Prostate gland (tissue), 2 donors: ENCODE measurements at regions not wholly inside any gene's neighbourhood (a gene's known extent, or its start where the extent isn't known, plus 50 kb on each side); places are given as distances from the start of the nearest gene placed in this dataset.

Experiments
- DNase-seq: peaks from one replicate; pipeline ENCODE4 v3.0.0-alpha.2; 2019; ENCODE audit warnings: low spot score
- H3K27ac ChIP-seq, 2 donors: fragments of 200-600 bp; sonication (generic); 2 replicates each; pipeline ENCODE4 v1.5.1; 2017 to 2019
- H3K27me3 ChIP-seq: fragments of 200-600 bp; sonication (generic); replicated peaks from 2 replicates; pipeline ENCODE4 v1.5.1; 2019; ENCODE audit not compliant: insufficient read depth
- H3K36me3 ChIP-seq, 2 donors: fragments of 200-600 bp; sonication (generic); 1 replicate in 1 of 2; 2 replicates in 1 of 2; pipeline versions ENCODE4 v1.5.1 to v1.8.1; 2017 to 2019
- H3K4me1 ChIP-seq: fragments of 200-600 bp; sonication (generic); replicated peaks from 2 replicates; pipeline ENCODE4 v1.5.1; 2019
- H3K4me3 ChIP-seq, 2 donors: fragments of 200-600 bp; sonication (generic); 2 replicates each; pipeline ENCODE4 v1.5.1; 2017 to 2019
- H3K9me3 ChIP-seq: fragments of 200-600 bp; sonication (generic); 2 replicates; pipeline ENCODE4 v1.5.1; 2017
- CTCF ChIP-seq, 4 experiments: fragments of 200-600 bp in 2 of 4; fragments of 450-650 bp in 2 of 4; sonication (generic) in 2 of 4; IDR thresholded peaks; 1 replicate in 3 of 4; 2 replicates in 1 of 4; pipeline ENCODE4 v1.5.1; 2016 to 2019; ENCODE audit warnings: antibody characterized with exemption in 4 of 4, mild to moderate bottlenecking in 2 of 4, moderate library complexity in 2 of 4
- POLR2A ChIP-seq: fragments of 450-650 bp; IDR thresholded peaks from one replicate; pipeline ENCODE4 v1.6.1; 2016; ENCODE audit warnings: antibody characterized with exemption, mild to moderate bottlenecking
- POLR2AphosphoS5 ChIP-seq: sonication (generic); formaldehyde crosslinking; IDR thresholded peaks from one replicate; pipeline ENCODE4 v1.6.1; 2017; ENCODE audit warnings: antibody characterized with exemption
- WGBS: methylation state at CpG from one replicate; pipeline ENCODE4 v1.1.5; 2018; 5-methylcytosine and 5-hydroxymethylcytosine counted together
- intact Hi-C: fragments of 100-400 bp; cut with DNase I; formaldehyde crosslinking; loops from one replicate; pipeline ENCODE4 v1.14.2; 2022

GRCh38 chr21:31560479-31560878 is 99.0 kb upstream of the SOD1 start:
- no peak overlapping the region for H3K4me3 ChIP-seq
- WGBS = 90% methylated on average over 6 of the region's 6 CpGs
- H3K4me1 ChIP-seq = peaks cover 3% of the 10 kb centered on the region
- no peak for TF ChIP-seq POLR2AphosphoS5
- no peak for TF ChIP-seq POLR2A
- TF ChIP-seq CTCF (IDR thresholded peaks at IDR 0.05) = no peak
- no peaks in the 10 kb centered on the region for H3K27me3 ChIP-seq
- intact Hi-C loops = no loop called here
- DNase-seq = no peak
- H3K27ac ChIP-seq = no peak overlapping the region
- no peaks in the 10 kb centered on the region for H3K36me3 ChIP-seq
- H3K9me3 ChIP-seq = no peaks in the 10 kb centered on the region

DNA sequence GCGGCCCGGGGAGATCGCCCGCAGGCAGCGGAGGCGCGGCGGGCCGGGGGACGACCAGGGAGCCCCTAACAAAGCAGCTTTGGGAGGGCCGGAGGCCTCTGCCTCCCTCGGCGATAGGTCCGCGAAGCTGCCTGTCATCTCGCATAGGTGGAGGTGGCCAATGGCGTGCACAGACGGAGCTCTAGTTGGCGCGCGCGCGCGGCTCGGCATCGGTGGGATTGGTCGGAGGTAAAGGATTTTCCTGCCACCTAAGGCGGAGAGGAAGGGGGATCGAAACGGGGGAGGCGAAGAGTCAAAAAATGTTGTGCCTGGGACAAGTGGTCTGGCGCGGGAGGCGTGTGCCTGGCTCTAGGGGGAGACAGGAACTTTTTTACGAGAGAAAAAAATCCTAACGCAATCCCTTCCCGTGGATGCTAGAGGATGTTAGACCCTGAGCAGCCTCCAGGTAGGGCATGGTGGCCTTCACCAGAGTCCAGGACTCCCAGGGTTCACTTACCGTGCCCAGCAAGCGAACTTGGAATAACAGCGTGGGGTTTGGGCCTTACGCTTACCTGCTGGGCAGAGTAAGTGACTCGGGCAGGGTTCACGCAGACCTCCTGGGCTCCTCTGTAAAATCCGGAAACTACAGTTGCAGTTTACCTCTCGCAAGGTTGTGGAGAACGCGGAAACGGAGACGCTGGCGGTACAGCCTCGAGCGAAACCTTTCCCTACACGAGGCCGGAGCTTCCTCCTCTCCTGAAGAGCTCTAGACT is 99.9 kb upstream of the SOD1 start:
- WGBS = 2% methylated on average over 44 of the region's 54 CpGs
- peak; percentile 92 for DNase-seq
- no peaks in the 10 kb centered on the region for H3K27me3 ChIP-seq
- TF ChIP-seq CTCF (IDR thresholded peaks at IDR 0.05) (peak in 1 of 4 experiments; percentile 15), POLR2AphosphoS5 (no peak)
- H3K4me1 ChIP-seq = peaks cover 3% of the 10 kb centered on the region
- H3K9me3 ChIP-seq = no peaks in the 10 kb centered on the region
- intact Hi-C loops = no loop called here
- H3K27ac ChIP-seq = peak overlapping the region in 1 of 2 donors; percentile 26
- no peaks in the 10 kb centered on the region for H3K36me3 ChIP-seq
- H3K4me3 ChIP-seq = peak overlapping the region; percentile 43 to 45

DNA sequence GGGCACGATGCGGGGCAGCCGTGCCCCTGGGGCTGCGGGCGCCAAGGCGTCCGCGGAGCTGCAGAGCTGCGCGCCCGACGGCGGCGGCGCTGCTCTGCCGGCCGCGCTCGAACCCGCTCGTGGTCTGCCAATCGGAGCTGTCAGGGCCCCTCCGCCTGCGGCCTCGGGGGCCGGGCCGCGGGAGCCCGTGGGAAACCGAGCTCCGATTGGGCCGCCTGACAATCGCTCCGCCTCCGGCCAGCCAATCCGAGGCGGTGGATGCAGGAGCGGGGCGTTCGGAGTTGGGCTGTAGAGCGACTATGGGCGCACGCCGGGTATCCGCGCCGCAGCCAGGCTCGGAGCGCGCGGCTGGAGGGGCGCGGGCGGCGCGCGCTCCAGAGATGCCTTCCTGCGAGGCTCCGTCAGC is 100.5 kb upstream of the SOD1 start:
- Histone ChIP-seq H3K4me1 (peaks cover 3% of the 10 kb centered on the region), H3K9me3 (no peaks in the 10 kb centered on the region), H3K36me3 (no peaks in the 10 kb centered on the region), H3K27ac (no peak overlapping the region), H3K4me3 (peak overlapping the region; percentile 43 to 45), H3K27me3 (no peaks in the 10 kb centered on the region)
- intact Hi-C loops = no loop called here
- TF ChIP-seq CTCF (IDR thresholded peaks at IDR 0.05) (peak in 2 of 4 experiments; percentile 20 to 59), POLR2A (no peak)
- WGBS = 0% methylated on average over 9 of the region's 59 CpGs
- peak; percentile 88 for DNase-seq

GRCh38 chr21:31558189-31558961 is 101.1 kb upstream of the SOD1 start:
- TF ChIP-seq POLR2A (no peak), CTCF (IDR thresholded peaks at IDR 0.05) (no peak), POLR2AphosphoS5 (no peak)
- intact Hi-C loops = no loop called here
- no peak overlapping the region for H3K27ac ChIP-seq
- no peaks in the 10 kb centered on the region for H3K36me3 ChIP-seq
- no peaks in the 10 kb centered on the region for H3K27me3 ChIP-seq
- peak; percentile 9 for DNase-seq
- peaks cover 3% of the 10 kb centered on the region for H3K4me1 ChIP-seq
- under 1% methylated on average over 73 of the region's 91 CpGs for WGBS
- H3K9me3 ChIP-seq = no peaks in the 10 kb centered on the region
- peak overlapping the region; percentile 43 to 45 for H3K4me3 ChIP-seq
